ENCODE measurements at regions not wholly inside any gene's neighbourhood (a gene's known extent, or its start where the extent isn't known, plus 50 kb on each side); places are given as distances from the start of the nearest gene placed in this dataset.
A peak's percentile ranks its signal among the peaks of the same experiment; 100 is the strongest.

- DNase-seq (ENCODE audit: low spot score): no peak
- ATAC-seq: no peak
- intact Hi-C loops (cut with DNase I): no loop called here
Measured at GRCh38 chrX:21056622-21057021, 317.6 kb upstream of the CNKSR2 start.

GRCh38 chrX:21047034-21047455, 327.2 kb upstream of the CNKSR2 start:
- DNase-seq (ENCODE audit: low spot score) (no peak), ATAC-seq (no peak)
- intact Hi-C loops (cut with DNase I): no loop called here

GRCh38 chrX:21014326-21014725, 359.9 kb upstream of the CNKSR2 start:
- intact Hi-C loops (cut with DNase I): no loop called here
- no peak for ATAC-seq
- no peak for DNase-seq (ENCODE audit: low spot score)

GRCh38 chrX:21004835-21005234, 369.4 kb upstream of the CNKSR2 start:
- DNase-seq (ENCODE audit: low spot score) (no peak), ATAC-seq (no peak)
- intact Hi-C loops (cut with DNase I): no loop called here

- DNase-seq (ENCODE audit: low spot score) (no peak), ATAC-seq (no peak)
- intact Hi-C loops (cut with DNase I): no loop called here
Measured at GRCh38 chrX:20995829-20996228, 378.4 kb upstream of the CNKSR2 start.

- ATAC-seq: no peak
- no peak for DNase-seq (ENCODE audit: low spot score)
- intact Hi-C loops (cut with DNase I): no loop called here
Measured at GRCh38 chrX:20989361-20989760, 384.9 kb upstream of the CNKSR2 start.

- ATAC-seq (no peak), DNase-seq (ENCODE audit: low spot score) (no peak)
- intact Hi-C loops (cut with DNase I): no loop called here
Measured at GRCh38 chrX:20988804-20989203, 385.4 kb upstream of the CNKSR2 start.

GRCh38 chrX:20988118-20988517, 386.1 kb upstream of the CNKSR2 start:
- intact Hi-C loops (cut with DNase I): no loop called here
- no peak for ATAC-seq

GRCh38 chrX:20980426-20980825, 393.8 kb upstream of the CNKSR2 start:
- ATAC-seq: no peak
- intact Hi-C loops (cut with DNase I): no loop called here
- no peak for DNase-seq (ENCODE audit: low spot score)

More at GRCh38 chrX:20988118-20988517, 386.1 kb upstream of the CNKSR2 start:
- DNase-seq (ENCODE audit: low spot score): no peak

GRCh38 chrX:20974326-20974725, 399.9 kb upstream of the CNKSR2 start:
- DNase-seq (ENCODE audit: low spot score) (no peak), ATAC-seq (no peak)
- intact Hi-C loops (cut with DNase I): no loop called here

GRCh38 chrX:20973038-20973437, 401.2 kb upstream of the CNKSR2 start:
- no peak for ATAC-seq
- intact Hi-C loops (cut with DNase I): no loop called here
- DNase-seq (ENCODE audit: low spot score): no peak

GRCh38 chrX:20971250-20971649, 403.0 kb upstream of the CNKSR2 start:
- intact Hi-C loops (cut with DNase I): no loop called here
- no peak for ATAC-seq
- DNase-seq (ENCODE audit: low spot score): no peak

GRCh38 chrX:20969565-20969964, 404.7 kb upstream of the CNKSR2 start:
- no peak for DNase-seq (ENCODE audit: low spot score)
- no peak for ATAC-seq
- intact Hi-C loops (cut with DNase I): no loop called here

GRCh38 chrX:20968996-20969395, 405.2 kb upstream of the CNKSR2 start:
- DNase-seq (ENCODE audit: low spot score): no peak
- ATAC-seq: no peak
- intact Hi-C loops (cut with DNase I): no loop called here

- DNase-seq (ENCODE audit: low spot score) (no peak), ATAC-seq (no peak)
- intact Hi-C loops (cut with DNase I): no loop called here
Measured at GRCh38 chrX:20967725-20968124, 406.5 kb upstream of the CNKSR2 start.

GRCh38 chrX:20965270-20966044, 408.8 kb upstream of the CNKSR2 start:
- intact Hi-C loops (cut with DNase I): no loop called here
- ATAC-seq (peak; percentile 55), DNase-seq (ENCODE audit: low spot score) (no peak)

- intact Hi-C loops (cut with DNase I): no loop called here
- DNase-seq (ENCODE audit: low spot score): no peak
- no peak for ATAC-seq
Measured at GRCh38 chrX:20954014-20954413, 420.2 kb upstream of the CNKSR2 start.

GRCh38 chrX:20952180-20952579, 422.0 kb upstream of the CNKSR2 start:
- intact Hi-C loops (cut with DNase I): no loop called here
- DNase-seq (ENCODE audit: low spot score): no peak
- ATAC-seq: no peak

- ATAC-seq (peak; percentile 63), DNase-seq (ENCODE audit: low spot score) (no peak)
- intact Hi-C loops (cut with DNase I): no loop called here
Measured at GRCh38 chrX:20951016-20951810, 423.0 kb upstream of the CNKSR2 start.

- DNase-seq (ENCODE audit: low spot score): no peak
- no peak for ATAC-seq
- intact Hi-C loops (cut with DNase I): no loop called here
Measured at GRCh38 chrX:20947411-20947912, 426.8 kb upstream of the CNKSR2 start.
